OCI-LY1 (cell line): ENCODE measurements at regions not wholly inside any gene's neighbourhood (a gene's known extent, or its start where the extent isn't known, plus 50 kb on each side); places are given as distances from the start of the nearest gene placed in this dataset.

ENCODE experiments used
- H2AFZ ChIP-seq: fragments of 200-600 bp; sonication (generic), shearing (Covaris generic); 2 replicates; pipeline ENCODE4 v1.6.0; 2014; ENCODE audit warnings: antibody characterized with exemption, mild to moderate bottlenecking, low read length
- H3F3A ChIP-seq: fragments of 200-600 bp; sonication (generic), shearing (Covaris generic); 2 replicates; pipeline ENCODE4 v1.6.0; 2014; ENCODE audit warnings: mild to moderate bottlenecking, antibody characterized with exemption, low read length, moderate library complexity; ENCODE audit not compliant: insufficient read depth
- H3K27ac ChIP-seq: fragments of 200-600 bp; sonication (generic); 2 replicates; pipeline ENCODE4 v1.5.1; 2014; ENCODE audit warnings: low read length, mixed run types, mild to moderate bottlenecking, low read depth; ENCODE audit not compliant: poor library complexity, severe bottlenecking
- H3K27me3 ChIP-seq: fragments of 200-600 bp; sonication (generic); 2 replicates; pipeline ENCODE4 v1.6.0; 2014; ENCODE audit warnings: antibody characterized with exemption, mild to moderate bottlenecking, low read length, moderate library complexity; ENCODE audit not compliant: insufficient read depth
- H3K36me3 ChIP-seq: fragments of 200-600 bp; sonication (generic); 2 replicates; pipeline ENCODE4 v1.6.1; 2014; ENCODE audit warnings: mild to moderate bottlenecking, antibody characterized with exemption, low read length, moderate library complexity, mixed read lengths; ENCODE audit not compliant: insufficient read depth
- H3K4me1 ChIP-seq: fragments of 200-600 bp; sonication (generic); 2 replicates; pipeline ENCODE4 v1.5.1; 2014; ENCODE audit warnings: mild to moderate bottlenecking, low read length, moderate library complexity; ENCODE audit not compliant: insufficient read depth, severe bottlenecking
- H3K4me2 ChIP-seq: fragments of 200-600 bp; sonication (generic), shearing (Covaris generic); 2 replicates; pipeline ENCODE4 v1.6.1; 2014; ENCODE audit warnings: low read length
- H3K4me3 ChIP-seq: fragments of 200-600 bp; sonication (generic); 2 replicates; pipeline ENCODE4 v1.5.1; 2014; ENCODE audit warnings: low read length, low read depth, mild to moderate bottlenecking, mixed read lengths; ENCODE audit not compliant: poor library complexity, severe bottlenecking
- H3K79me2 ChIP-seq: fragments of 200-600 bp; shearing (Covaris generic); 2 replicates; pipeline ENCODE4 v1.6.1; 2016; ENCODE audit warnings: mixed run types, low read length, mixed read lengths; ENCODE audit not compliant: insufficient read depth
- H3K9ac ChIP-seq: fragments of 200-600 bp; sonication (generic), shearing (Covaris generic); 2 replicates; pipeline ENCODE4 v1.6.1; 2014; ENCODE audit warnings: mild to moderate bottlenecking, low read length, mixed read lengths
- H3K9me2 ChIP-seq: fragments of 200-600 bp; sonication (generic), shearing (Covaris generic); 2 replicates; pipeline ENCODE4 v1.6.1; 2014; ENCODE audit warnings: low read depth, mild to moderate bottlenecking, low read length, mixed read lengths
- H3K9me3 ChIP-seq: fragments of 200-600 bp; shearing (Covaris generic); 2 replicates; pipeline ENCODE4 v1.6.1; 2014; ENCODE audit warnings: low read length, mixed read lengths
- H4K20me1 ChIP-seq: fragments of 200-600 bp; sonication (generic), shearing (Covaris generic); 2 replicates; pipeline ENCODE4 v1.6.0; 2016; ENCODE audit warnings: mild to moderate bottlenecking, low read length; ENCODE audit not compliant: insufficient read depth
- CTCF ChIP-seq: fragments of 200-600 bp; sonication (generic), shearing (Covaris generic); IDR thresholded peaks from 2 replicates; pipeline ENCODE4 v1.5.1; 2017; ENCODE audit warnings: mild to moderate bottlenecking, antibody characterized with exemption, low read length, moderate library complexity, mixed read lengths
- EZH2 ChIP-seq: fragments of 200-600 bp; sonication (generic), shearing (Covaris generic); IDR thresholded peaks from 2 replicates; pipeline ENCODE4 v1.8.0; 2017; ENCODE audit warnings: borderline replicate concordance, mixed run types, mild to moderate bottlenecking, antibody characterized with exemption, low read length, moderate library complexity, mixed read lengths

- Histone ChIP-seq H3K4me2 (no peak overlapping the region), H3F3A (no peaks in the 10 kb centered on the region), H3K9me3 (no peaks in the 10 kb centered on the region), H3K9ac (no peak overlapping the region), H3K79me2 (no peaks in the 10 kb centered on the region), H3K4me1 (no peaks in the 10 kb centered on the region), H2AFZ (no peak overlapping the region), H3K9me2 (no peaks in the 10 kb centered on the region), H3K4me3 (no peak overlapping the region), H3K27ac (no peak overlapping the region), H3K27me3 (no peaks in the 10 kb centered on the region), H4K20me1 (no peaks in the 10 kb centered on the region), H3K36me3 (no peaks in the 10 kb centered on the region)
- TF ChIP-seq CTCF (no peak), EZH2 (no peak)
These were observed 153.0 kb upstream of the RHOBTB1 start for GRCh38 chr10:61097026-61097425.

- Histone ChIP-seq H3K9ac (no peak overlapping the region), H3K4me2 (no peak overlapping the region)
These were observed 152.1 kb upstream of the RHOBTB1 start for GRCh38 chr10:61096056-61096455.

DNA sequence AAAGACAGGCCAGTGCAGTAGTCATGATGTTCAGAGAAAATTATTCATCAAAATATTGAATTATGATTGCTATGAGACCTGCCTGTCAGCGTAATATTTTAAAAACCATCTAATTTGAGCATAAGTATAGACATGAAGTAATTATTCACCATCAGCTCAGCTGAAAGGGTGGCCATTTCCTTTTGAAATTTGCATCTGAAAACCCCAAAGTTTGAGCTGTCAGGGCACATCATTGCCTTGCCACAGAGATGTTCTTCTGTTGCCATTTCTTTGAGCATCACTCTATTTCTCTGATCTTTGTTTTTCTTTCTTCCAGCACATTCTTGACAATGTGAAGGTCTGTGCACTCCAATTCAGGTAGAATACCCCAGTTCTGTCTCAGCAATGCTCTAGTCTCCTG is 147.5 kb upstream of the RHOBTB1 start:
- Histone ChIP-seq H3K9ac (no peak overlapping the region), H3K79me2 (no peaks in the 10 kb centered on the region), H3F3A (no peaks in the 10 kb centered on the region), H3K36me3 (no peaks in the 10 kb centered on the region), H3K4me3 (no peak overlapping the region), H3K27ac (no peak overlapping the region), H3K27me3 (no peaks in the 10 kb centered on the region), H4K20me1 (no peaks in the 10 kb centered on the region), H3K4me2 (no peak overlapping the region), H3K4me1 (no peaks in the 10 kb centered on the region), H3K9me2 (no peaks in the 10 kb centered on the region), H3K9me3 (no peaks in the 10 kb centered on the region), H2AFZ (no peak overlapping the region; the same call in 1 of the 2 replicates)
- TF ChIP-seq CTCF (no peak), EZH2 (no peak)

More at GRCh38 chr10:61096056-61096455, 152.1 kb upstream of the RHOBTB1 start:
- Histone ChIP-seq H3K27me3 (no peaks in the 10 kb centered on the region), H3K79me2 (no peaks in the 10 kb centered on the region), H3K4me1 (no peaks in the 10 kb centered on the region), H4K20me1 (no peaks in the 10 kb centered on the region), H3F3A (no peaks in the 10 kb centered on the region), H2AFZ (no peak overlapping the region), H3K36me3 (no peaks in the 10 kb centered on the region), H3K27ac (no peak overlapping the region), H3K9me3 (no peaks in the 10 kb centered on the region), H3K9me2 (no peaks in the 10 kb centered on the region), H3K4me3 (no peak overlapping the region)
- TF ChIP-seq EZH2 (no peak), CTCF (no peak)
